ENCODE measurements at regions not wholly inside any gene's neighbourhood (a gene's known extent, or its start where the extent isn't known, plus 50 kb on each side); places are given as distances from the start of the nearest gene placed in this dataset.

- DNase-seq (ENCODE audit: low read depth, low spot score): no peak
These were observed 209.3 kb upstream of the PDE1C start for GRCh38 chr7:32279500-32279899.

DNA sequence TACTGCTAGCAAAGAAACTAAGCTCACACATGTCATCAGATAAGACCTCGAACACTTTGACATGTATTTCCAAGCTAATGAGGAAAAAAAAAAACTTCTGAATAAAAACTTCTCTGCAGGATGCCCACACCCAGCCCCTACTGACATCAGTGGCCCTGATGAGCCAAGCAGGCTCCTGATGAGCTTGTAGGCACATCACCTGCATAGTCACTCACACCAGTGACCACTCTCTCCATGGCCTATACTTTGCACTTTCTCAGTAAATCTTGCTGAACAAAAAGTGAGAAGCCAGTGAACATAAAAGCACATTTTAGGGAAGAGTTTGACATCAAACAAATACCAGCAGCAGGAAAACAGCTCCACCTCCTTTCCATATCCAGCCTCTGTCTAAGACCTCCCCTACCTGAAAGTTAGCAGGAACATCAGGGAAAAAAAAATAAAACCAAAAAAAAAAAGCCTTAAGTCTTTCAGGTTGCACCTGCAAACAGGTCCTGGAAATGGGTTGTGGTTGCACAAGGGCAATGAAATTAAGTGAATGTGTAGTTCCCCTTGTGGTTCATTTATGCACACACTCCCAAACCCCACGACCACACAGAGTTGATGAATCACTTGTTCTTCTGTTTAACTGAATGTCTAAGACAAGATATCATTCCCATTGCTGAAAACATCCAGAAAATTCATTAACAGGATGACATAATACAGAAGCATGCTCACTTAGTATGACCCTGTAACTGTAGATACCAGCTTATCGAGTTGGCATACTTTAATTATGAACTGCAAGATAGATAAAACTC lies 205.2 kb upstream of the PDE1C start:
- H3K4me3 ChIP-seq (ENCODE audit: low read length): no peak overlapping the region
- DNase-seq (ENCODE audit: low read depth, low spot score): peak; percentile 57

More at GRCh38 chr7:32279500-32279899, 209.3 kb upstream of the PDE1C start:
- H3K4me3 ChIP-seq (ENCODE audit: low read length): no peak overlapping the region

- DNase-seq (ENCODE audit: low read depth, low spot score): no peak
- no peak overlapping the region for H3K4me3 ChIP-seq (ENCODE audit: low read length)
These were observed 203.1 kb upstream of the PDE1C start for GRCh38 chr7:32273297-32273696.

GRCh38 chr7:32266932-32267475 lies 196.8 kb upstream of the PDE1C start:
- no peak overlapping the region for H3K4me3 ChIP-seq (ENCODE audit: low read length)
- DNase-seq (ENCODE audit: low read depth, low spot score): no peak

GRCh38 chr7:32264702-32265284 lies 194.6 kb upstream of the PDE1C start:
- no peak overlapping the region for H3K4me3 ChIP-seq (ENCODE audit: low read length)
- no peak for DNase-seq (ENCODE audit: low read depth, low spot score)

DNA sequence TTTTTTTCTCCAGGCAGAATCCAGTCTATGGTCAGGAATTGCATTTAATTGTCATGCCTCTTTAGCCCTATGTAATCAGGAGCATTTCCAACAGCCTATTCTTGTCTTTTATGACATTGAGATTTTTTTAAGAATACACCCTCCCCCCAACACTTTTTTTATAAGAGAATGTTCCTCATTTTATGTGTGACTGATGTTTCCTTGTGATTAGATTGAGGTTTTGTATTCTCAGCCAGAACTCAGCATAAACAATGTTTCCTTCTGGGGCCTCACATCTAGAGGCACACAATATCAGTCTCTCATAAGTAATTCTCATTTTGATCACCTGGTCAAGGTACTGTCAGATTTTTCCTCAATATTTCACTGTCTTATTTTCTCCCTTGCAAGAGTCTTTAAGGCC lies 193.4 kb upstream of the PDE1C start:
- no peak overlapping the region for H3K4me3 ChIP-seq (ENCODE audit: low read length)
- no peak for DNase-seq (ENCODE audit: low read depth, low spot score)

GRCh38 chr7:32262315-32262714 lies 192.1 kb upstream of the PDE1C start:
- no peak for DNase-seq (ENCODE audit: low read depth, low spot score)
- no peak overlapping the region for H3K4me3 ChIP-seq (ENCODE audit: low read length)

GRCh38 chr7:32259931-32260596 lies 189.9 kb upstream of the PDE1C start:
- H3K4me3 ChIP-seq (ENCODE audit: low read length): no peak overlapping the region
- no peak for DNase-seq (ENCODE audit: low read depth, low spot score)

DNA sequence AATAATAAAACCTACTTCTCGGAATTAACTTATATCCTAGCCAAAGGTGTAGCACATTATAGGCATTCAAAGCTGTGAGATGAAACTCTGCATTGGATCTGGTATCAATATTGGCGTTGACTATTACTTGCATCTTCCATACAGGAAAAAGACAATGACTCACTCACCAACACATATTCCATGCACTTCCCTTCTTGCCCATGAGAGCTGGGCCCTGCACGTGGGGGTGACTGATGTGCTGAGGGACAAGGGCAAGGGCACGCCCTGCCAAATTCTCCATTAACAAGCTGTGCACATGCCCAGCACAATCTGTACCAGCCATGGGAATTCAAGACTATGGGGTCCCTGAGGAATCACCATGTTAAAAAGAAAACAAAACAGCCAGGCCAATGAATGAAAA lies 188.1 kb upstream of the PDE1C start:
- DNase-seq (ENCODE audit: low read depth, low spot score): no peak
- no peak overlapping the region for H3K4me3 ChIP-seq (ENCODE audit: low read length)

GRCh38 chr7:32257621-32258020 lies 187.4 kb upstream of the PDE1C start:
- DNase-seq (ENCODE audit: low read depth, low spot score): no peak
- no peak overlapping the region for H3K4me3 ChIP-seq (ENCODE audit: low read length)

DNA sequence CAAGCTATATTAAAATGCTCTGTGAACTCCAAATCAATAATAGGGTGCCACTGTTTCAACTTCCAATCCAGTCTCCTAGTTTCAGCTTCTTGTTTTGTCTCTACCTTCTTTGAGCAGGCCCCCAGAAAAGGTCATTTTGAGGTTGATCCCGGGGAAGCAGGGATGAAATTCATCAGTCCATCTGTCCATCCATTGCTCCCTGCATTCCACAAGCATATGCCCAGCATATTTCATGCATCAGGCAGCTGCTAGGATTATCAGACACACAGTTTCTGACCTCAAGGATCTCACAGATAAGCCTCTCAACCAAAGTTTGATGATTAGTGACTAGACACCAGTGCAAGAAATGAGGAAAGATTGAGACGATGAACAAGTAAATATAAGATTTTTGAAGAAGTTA lies 186.6 kb upstream of the PDE1C start:
- H3K4me3 ChIP-seq (ENCODE audit: low read length): no peak overlapping the region
- no peak for DNase-seq (ENCODE audit: low read depth, low spot score)

DNA sequence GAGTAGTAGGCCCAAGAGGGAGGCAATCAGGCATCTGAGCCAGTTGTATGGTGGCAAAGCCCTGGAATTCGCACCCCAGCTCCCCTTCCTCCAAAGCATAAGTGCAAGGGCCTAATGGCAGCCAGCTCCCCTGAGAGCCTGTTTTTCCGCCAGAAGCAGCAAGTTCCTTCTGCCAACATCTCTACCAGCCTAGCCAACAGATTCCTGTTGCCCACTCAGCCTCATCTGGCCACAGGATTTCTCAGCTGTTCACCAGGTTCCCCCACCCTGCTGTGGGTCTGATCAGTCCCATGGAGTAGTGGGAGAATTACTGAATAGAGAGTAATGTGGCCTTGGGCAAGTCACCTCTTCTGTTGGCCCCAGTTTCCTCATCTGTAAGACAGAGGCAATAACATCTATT lies 186.2 kb upstream of the PDE1C start:
- H3K4me3 ChIP-seq (ENCODE audit: low read length): no peak overlapping the region
- no peak for DNase-seq (ENCODE audit: low read depth, low spot score)

- H3K4me3 ChIP-seq (ENCODE audit: low read length): no peak overlapping the region
- DNase-seq (ENCODE audit: low read depth, low spot score): no peak
These were observed 184.8 kb upstream of the PDE1C start for GRCh38 chr7:32255036-32255435.

DNA sequence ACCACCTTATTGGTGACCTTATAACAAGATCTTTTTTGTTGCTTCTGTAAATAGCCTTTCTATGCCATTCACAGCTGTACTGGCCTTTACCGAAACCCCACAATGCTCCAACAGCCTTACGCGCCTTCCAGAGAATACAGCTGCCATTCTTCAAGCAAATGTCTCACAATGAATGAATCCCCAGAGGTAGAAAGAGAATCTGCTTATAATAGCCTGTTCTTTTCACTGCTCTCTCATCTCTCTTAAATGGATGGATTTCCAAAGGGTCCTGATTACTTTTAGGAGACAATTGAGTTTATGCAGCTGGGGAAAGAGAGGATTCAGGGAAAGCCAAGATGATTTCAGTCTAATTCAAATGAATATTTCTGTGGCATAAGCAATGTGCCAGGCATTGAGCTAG lies 183.1 kb upstream of the PDE1C start:
- no peak for DNase-seq (ENCODE audit: low read depth, low spot score)
- no peak overlapping the region for H3K4me3 ChIP-seq (ENCODE audit: low read length)

GRCh38 chr7:32251659-32252058 lies 181.5 kb upstream of the PDE1C start:
- no peak for DNase-seq (ENCODE audit: low read depth, low spot score)
- no peak overlapping the region for H3K4me3 ChIP-seq (ENCODE audit: low read length)

DNA sequence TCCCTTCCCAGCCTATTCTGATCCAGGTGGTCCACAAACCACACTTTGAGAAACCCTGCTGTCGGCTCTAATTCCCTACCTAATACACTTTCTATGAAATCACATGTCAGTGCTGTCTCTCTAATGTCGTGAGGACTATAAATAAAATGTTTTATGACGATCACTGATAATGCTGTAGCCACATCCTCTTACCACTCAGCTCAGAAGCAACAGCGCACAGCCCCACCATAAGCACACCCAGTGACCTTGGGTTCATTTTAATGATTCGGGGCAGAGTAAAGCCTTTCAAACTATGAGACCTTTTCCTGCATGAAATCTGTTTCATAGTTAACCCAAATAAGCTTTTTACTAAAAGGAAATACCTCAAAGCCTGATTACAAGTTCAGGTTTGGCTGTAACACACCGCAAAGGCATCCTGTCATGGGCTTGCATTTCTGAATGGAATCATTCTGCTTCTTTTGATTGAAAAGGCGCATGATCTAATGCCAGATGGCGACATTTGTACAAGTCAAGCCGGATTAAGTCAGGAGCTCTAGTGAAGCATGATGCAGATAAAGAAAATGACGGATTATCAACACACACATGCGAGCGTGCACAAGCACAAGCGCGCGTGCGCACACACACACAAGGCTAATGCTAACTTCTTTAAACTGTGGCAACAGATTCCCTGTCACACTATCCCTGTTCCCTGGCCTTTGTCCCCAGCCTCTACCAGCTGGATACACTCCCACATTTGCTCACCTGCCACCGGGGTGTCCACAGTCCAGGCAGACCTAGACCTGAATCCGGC lies 180.5 kb upstream of the PDE1C start:
- peak; percentile 37 for DNase-seq (ENCODE audit: low read depth, low spot score)
- no peak overlapping the region for H3K4me3 ChIP-seq (ENCODE audit: low read length)

DNA sequence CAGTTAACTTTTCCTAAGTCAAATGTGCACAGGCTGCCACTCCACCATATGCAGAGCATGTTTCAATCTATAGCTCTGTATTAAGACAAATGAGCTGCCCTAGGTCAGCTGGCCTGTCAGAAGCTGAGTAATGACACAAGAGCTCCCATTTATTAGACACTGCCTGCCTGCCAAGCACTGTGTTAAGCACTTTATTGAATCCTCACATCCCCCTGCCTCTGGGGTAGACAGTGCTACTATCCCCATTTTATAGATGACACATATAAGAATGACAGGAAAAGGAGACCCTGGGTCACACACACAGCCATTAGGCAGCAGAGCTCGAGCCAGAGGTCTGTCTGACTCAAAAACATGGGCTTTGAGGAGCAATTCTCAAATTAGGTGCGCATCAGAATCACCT lies 179.8 kb upstream of the PDE1C start:
- H3K4me3 ChIP-seq (ENCODE audit: low read length): no peak overlapping the region
- DNase-seq (ENCODE audit: low read depth, low spot score): no peak

DNA sequence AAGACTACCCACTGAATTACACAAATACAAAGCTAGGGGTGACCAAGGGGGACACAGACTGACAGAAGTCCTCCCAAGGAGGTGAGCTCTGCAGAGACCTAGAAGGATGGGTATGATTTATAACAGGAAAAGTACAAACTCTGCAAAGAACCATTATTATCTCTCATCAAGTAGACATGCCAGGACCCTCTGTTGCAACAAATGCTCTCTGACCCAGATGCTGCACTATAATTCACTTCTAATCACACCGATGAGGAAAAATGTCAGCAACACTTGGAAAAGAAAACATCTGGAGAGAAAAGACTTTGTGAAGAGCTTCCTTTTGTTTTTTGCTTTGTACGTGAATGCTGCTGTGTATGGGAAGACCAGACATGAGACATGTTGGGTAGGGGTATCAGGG lies 178.3 kb upstream of the PDE1C start:
- no peak for DNase-seq (ENCODE audit: low read depth, low spot score)

DNA sequence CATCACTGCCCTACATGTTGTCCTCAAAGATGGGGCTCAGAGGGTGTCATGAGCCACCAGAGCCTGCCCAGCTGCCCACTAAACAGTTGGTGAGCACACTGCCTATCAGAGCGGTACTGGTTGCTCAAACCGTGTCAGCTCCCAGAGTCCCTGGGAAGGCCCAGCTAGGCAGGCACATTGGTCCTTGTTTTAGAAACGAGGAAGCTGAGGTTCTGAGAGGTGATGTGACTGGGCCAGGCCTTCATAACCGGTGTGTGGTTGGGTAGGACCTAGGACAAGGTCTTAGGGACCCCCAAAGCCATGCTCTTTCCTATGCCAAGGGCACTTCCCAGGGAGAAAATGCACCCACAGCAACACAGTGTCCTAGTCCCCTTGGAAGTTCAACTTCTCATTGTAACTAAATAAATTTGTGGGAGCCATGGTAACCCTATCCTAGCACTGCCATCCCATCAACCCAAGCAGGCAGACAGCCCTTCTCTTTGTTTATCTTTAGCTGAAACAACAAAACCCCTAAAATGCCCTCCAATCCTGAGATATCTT lies 174.7 kb upstream of the PDE1C start:
- no peak overlapping the region for H3K4me3 ChIP-seq (ENCODE audit: low read length)
- DNase-seq (ENCODE audit: low read depth, low spot score): no peak

More for the DNA sequence above, 178.3 kb upstream of the PDE1C start:
- H3K4me3 ChIP-seq (ENCODE audit: low read length): no peak overlapping the region
